Neural crest cell (in vitro differentiated cells): ENCODE measurements at regions not wholly inside any gene's neighbourhood (a gene's known extent, or its start where the extent isn't known, plus 50 kb on each side); places are given as distances from the start of the nearest gene placed in this dataset.

ENCODE experiments used
- DNase-seq: peaks from one replicate; pipeline ENCODE4 v3.0.0; 2021; ENCODE audit warnings: low read depth, mixed read lengths, low spot score
- H3K27ac Mint-ChIP-seq: one replicate; pipeline ENCODE4 v1.8.0; 2021; ENCODE audit warnings: mild to moderate bottlenecking, mixed read lengths; ENCODE audit not compliant: unreplicated experiment
- H3K27me3 Mint-ChIP-seq: 2 replicates; pipeline ENCODE4 v1.8.0; 2021; ENCODE audit warnings: low read depth, mild to moderate bottlenecking, mixed read lengths
- H3K36me3 Mint-ChIP-seq: 2 replicates; pipeline ENCODE4 v1.8.0; 2021; ENCODE audit warnings: low read depth, mild to moderate bottlenecking, mixed read lengths
- H3K4me1 Mint-ChIP-seq: 2 replicates; pipeline ENCODE4 v1.8.0; 2021; ENCODE audit warnings: mixed read lengths
- H3K4me3 Mint-ChIP-seq: one replicate; pipeline ENCODE4 v1.8.0; 2021; ENCODE audit warnings: mild to moderate bottlenecking, mixed read lengths
- H3K9me3 Mint-ChIP-seq: 2 replicates; pipeline ENCODE4 v1.8.0; 2021; ENCODE audit warnings: mixed read lengths
- CTCF ChIP-seq: fragments of 200-600 bp; sonication (generic); conservative IDR thresholded peaks from 2 replicates; pipeline ENCODE4 v1.5.0; 2021; ENCODE audit warnings: antibody characterized with exemption, mild to moderate bottlenecking

DNA sequence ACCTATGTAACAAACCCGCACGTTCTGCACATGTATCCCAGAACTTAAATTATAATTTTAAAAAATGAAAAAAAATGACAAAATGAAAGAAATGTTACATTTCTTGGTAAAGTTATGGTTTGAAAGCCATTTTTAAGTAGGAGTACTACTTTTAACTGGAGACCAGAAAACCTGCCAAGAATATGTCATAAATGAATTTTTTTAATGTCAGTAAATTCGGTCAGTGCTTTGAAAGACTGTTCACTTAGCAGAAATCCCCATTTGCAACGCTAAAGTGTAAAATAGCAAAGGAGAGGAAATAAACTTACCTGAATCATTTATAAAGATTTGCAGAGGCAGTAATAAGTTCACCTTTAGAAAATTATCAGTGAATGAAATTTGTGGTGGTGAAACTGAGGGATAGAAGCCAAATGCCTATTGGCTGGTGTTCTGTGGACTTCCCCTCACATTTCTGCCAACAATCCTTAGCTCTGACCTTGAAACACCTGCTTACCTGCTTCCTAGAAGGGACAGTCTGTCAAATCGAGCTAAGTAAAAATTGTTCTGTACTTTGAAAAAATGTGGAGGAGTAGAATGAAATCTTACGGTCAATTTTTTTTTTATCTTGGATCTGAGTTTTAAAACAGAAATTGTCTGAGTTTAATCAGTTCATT, 714.2 kb downstream of the SLC6A15 start:
- Mint-ChIP-seq H3K27ac (no peak overlapping the region), H3K4me3 (no peak overlapping the region), H3K36me3 (no peaks in the 10 kb centered on the region), H3K4me1 (no peaks in the 10 kb centered on the region), H3K9me3 (peaks cover 4% of the 10 kb centered on the region), H3K27me3 (no peaks in the 10 kb centered on the region)
- no peak for DNase-seq
- no peak for TF ChIP-seq CTCF

- Mint-ChIP-seq H3K27me3 (no peaks in the 10 kb centered on the region), H3K9me3 (no peaks in the 10 kb centered on the region), H3K4me1 (no peaks in the 10 kb centered on the region), H3K36me3 (no peaks in the 10 kb centered on the region), H3K27ac (no peak overlapping the region), H3K4me3 (no peak overlapping the region)
- DNase-seq: no peak
- no peak for TF ChIP-seq CTCF
Observed at GRCh38 chr12:84191779-84192178, 720.8 kb downstream of the SLC6A15 start.

DNA sequence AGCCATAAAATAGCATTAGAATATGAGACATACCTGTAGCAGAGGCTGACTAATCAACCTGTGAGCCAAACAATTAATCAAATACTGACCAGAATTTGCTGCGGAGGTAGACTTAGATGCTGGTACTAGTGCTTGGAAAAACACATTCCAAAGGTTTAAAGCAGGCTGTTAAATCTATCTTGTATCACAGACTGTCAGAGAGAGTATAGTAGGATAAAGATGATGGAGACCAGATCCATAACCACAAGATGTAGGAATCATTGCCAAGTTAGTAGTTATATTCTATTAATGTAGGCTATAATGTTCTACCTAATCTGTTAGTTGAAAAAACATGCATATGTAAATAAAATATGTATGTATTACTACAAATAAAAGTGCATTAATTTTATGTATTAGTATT, 726.2 kb downstream of the SLC6A15 start:
- no peaks in the 10 kb centered on the region for H3K27me3 Mint-ChIP-seq
- no peak for DNase-seq
- no peaks in the 10 kb centered on the region for H3K9me3 Mint-ChIP-seq
- H3K27ac Mint-ChIP-seq: no peak overlapping the region
- no peaks in the 10 kb centered on the region for H3K4me1 Mint-ChIP-seq
- no peak for TF ChIP-seq CTCF
- no peaks in the 10 kb centered on the region for H3K36me3 Mint-ChIP-seq
- no peak overlapping the region for H3K4me3 Mint-ChIP-seq

- no peaks in the 10 kb centered on the region for H3K27me3 Mint-ChIP-seq
- no peaks in the 10 kb centered on the region for H3K9me3 Mint-ChIP-seq
- no peak overlapping the region for H3K4me3 Mint-ChIP-seq
- no peak for DNase-seq
- TF ChIP-seq CTCF: no peak
- no peak overlapping the region for H3K27ac Mint-ChIP-seq
- no peaks in the 10 kb centered on the region for H3K36me3 Mint-ChIP-seq
- H3K4me1 Mint-ChIP-seq: no peaks in the 10 kb centered on the region
Observed at GRCh38 chr12:84183576-84183975, 729.0 kb downstream of the SLC6A15 start.

DNA sequence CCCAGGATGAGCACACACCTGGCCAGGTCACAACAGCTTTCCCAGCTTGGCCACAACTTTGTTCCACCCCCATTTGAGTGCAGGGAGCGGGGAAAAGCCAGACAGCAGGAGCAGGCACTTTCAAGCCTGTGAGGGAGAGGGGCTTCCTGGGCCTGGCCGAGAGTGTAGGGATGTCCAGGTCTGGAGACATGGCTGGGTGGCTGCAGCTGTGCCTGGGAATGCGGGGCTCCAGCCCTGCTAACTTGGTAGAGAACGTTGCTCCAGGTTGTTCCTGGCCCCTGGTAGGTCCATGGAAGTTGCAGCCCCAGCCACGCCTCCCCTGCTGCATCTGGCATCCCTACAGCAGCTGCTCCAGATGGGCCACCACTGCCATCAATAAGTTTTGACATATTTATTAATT, 738.5 kb downstream of the SLC6A15 start:
- no peak for TF ChIP-seq CTCF
- Mint-ChIP-seq H3K4me3 (no peak overlapping the region), H3K36me3 (no peaks in the 10 kb centered on the region), H3K4me1 (no peaks in the 10 kb centered on the region), H3K9me3 (no peaks in the 10 kb centered on the region), H3K27ac (no peak overlapping the region), H3K27me3 (no peaks in the 10 kb centered on the region)
- no peak for DNase-seq
